22Rv1 (cell line): ENCODE measurements at regions not wholly inside any gene's neighbourhood (a gene's known extent, or its start where the extent isn't known, plus 50 kb on each side); places are given as distances from the start of the nearest gene placed in this dataset.

Source experiments
- H3K27ac ChIP-seq: fragments of 450-650 bp; 2 replicates; pipeline ENCODE4 v1.5.1; 2017
- CTCF ChIP-seq: fragments of 450-650 bp; IDR thresholded peaks from 2 replicates; pipeline ENCODE4 v1.5.1; 2017; ENCODE audit warnings: mild to moderate bottlenecking
- ZFX ChIP-seq: fragments of 450-650 bp; IDR thresholded peaks from 2 replicates; pipeline ENCODE4 v1.6.1; 2017; ENCODE audit warnings: antibody characterized with exemption, borderline replicate concordance

GRCh38 chr2:13110825-13111224, 394.1 kb downstream of the TRIB2 start:
- H3K27ac ChIP-seq: no peak overlapping the region
- no peak for TF ChIP-seq CTCF
- no peak for TF ChIP-seq ZFX

- no peak overlapping the region for H3K27ac ChIP-seq
- no peak for TF ChIP-seq ZFX
- TF ChIP-seq CTCF: no peak
These were observed 396.3 kb downstream of the TRIB2 start for GRCh38 chr2:13113002-13113401.

GRCh38 chr2:13114391-13114790, 397.7 kb downstream of the TRIB2 start:
- no peak overlapping the region for H3K27ac ChIP-seq
- TF ChIP-seq ZFX: no peak
- no peak for TF ChIP-seq CTCF

GRCh38 chr2:13115643-13116042, 398.9 kb downstream of the TRIB2 start:
- TF ChIP-seq CTCF (no peak), ZFX (no peak)
- no peak overlapping the region for H3K27ac ChIP-seq

GRCh38 chr2:13121096-13121495, 404.4 kb downstream of the TRIB2 start:
- no peak overlapping the region for H3K27ac ChIP-seq
- no peak for TF ChIP-seq ZFX
- TF ChIP-seq CTCF: no peak

- no peak overlapping the region for H3K27ac ChIP-seq
- TF ChIP-seq CTCF: no peak
- no peak for TF ChIP-seq ZFX
These were observed 411.4 kb downstream of the TRIB2 start for GRCh38 chr2:13128139-13128538.

GRCh38 chr2:13135369-13135768, 418.6 kb downstream of the TRIB2 start:
- H3K27ac ChIP-seq: no peak overlapping the region
- TF ChIP-seq ZFX (no peak), CTCF (no peak)
